Astrocyte (in vitro differentiated cells and primary cell): ENCODE measurements at regions not wholly inside any gene's neighbourhood (a gene's known extent, or its start where the extent isn't known, plus 50 kb on each side); places are given as distances from the start of the nearest gene placed in this dataset.

Experiments
- EZH2 ChIP-seq: IDR thresholded peaks from 2 replicates; pipeline ENCODE4 v1.6.1; 2012; ENCODE audit warnings: mild to moderate bottlenecking, low read length, inconsistent platforms; ENCODE audit not compliant: insufficient read depth
- TF ChIP-seq, protein P1 (sequence below): IDR thresholded peaks from 2 replicates; pipeline ENCODE4 v1.5.1; 2011; ENCODE audit warnings: low read depth, mild to moderate bottlenecking, inconsistent platforms, low read length, moderate library complexity; ENCODE audit not compliant: insufficient read depth

GRCh38 chr1:78224861-78225552 lies 179.2 kb downstream of the GIPC2 start:
- TF ChIP-seq, protein P1, sequence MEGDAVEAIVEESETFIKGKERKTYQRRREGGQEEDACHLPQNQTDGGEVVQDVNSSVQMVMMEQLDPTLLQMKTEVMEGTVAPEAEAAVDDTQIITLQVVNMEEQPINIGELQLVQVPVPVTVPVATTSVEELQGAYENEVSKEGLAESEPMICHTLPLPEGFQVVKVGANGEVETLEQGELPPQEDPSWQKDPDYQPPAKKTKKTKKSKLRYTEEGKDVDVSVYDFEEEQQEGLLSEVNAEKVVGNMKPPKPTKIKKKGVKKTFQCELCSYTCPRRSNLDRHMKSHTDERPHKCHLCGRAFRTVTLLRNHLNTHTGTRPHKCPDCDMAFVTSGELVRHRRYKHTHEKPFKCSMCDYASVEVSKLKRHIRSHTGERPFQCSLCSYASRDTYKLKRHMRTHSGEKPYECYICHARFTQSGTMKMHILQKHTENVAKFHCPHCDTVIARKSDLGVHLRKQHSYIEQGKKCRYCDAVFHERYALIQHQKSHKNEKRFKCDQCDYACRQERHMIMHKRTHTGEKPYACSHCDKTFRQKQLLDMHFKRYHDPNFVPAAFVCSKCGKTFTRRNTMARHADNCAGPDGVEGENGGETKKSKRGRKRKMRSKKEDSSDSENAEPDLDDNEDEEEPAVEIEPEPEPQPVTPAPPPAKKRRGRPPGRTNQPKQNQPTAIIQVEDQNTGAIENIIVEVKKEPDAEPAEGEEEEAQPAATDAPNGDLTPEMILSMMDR = no peak
- TF ChIP-seq EZH2 = no peak
